Stimulated activated CD8-positive, alpha-beta memory T cell treated with anti-CD3 and anti-CD28 coated beads, Interleukin-12 subunit alpha, Interleukin-12 subunit beta, amount 100 ng/mL, for 24 hours (primary cell): ENCODE measurements at regions not wholly inside any gene's neighbourhood (a gene's known extent, or its start where the extent isn't known, plus 50 kb on each side); places are given as distances from the start of the nearest gene placed in this dataset.

Source experiments
- DNase-seq: peaks from one replicate; pipeline ENCODE4 v3.0.0-alpha.2; 2020; ENCODE audit errors: extremely low read depth

DNA sequence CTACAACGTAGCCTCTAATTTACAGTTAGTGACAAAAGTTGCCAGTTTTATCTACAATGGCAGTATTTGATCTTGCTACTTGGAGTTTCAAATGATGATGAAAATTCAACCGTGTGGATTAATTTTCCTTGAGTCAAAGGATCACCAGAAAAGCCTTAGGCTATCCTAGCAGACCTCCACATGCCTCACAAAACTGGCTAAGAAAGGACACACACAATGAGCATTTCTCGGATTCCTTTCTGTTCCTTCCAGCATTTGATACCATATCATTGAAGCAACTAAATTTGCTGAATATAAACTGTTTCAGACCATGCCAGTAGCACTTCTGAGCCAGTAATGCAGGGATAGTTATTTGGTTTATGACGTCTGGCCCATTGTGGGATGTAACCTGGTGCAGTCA, 587.4 kb upstream of the MDFIC2 start:
- DNase-seq: no peak

GRCh38 chr3:70890020-70890394, 577.6 kb upstream of the MDFIC2 start:
- DNase-seq: no peak

- DNase-seq: no peak
Measured at GRCh38 chr3:70889162-70890019, 577.0 kb upstream of the MDFIC2 start.

- DNase-seq: no peak
Measured at GRCh38 chr3:70885636-70886035, 573.2 kb upstream of the MDFIC2 start.

GRCh38 chr3:70882104-70882503, 569.7 kb upstream of the MDFIC2 start:
- no peak for DNase-seq

GRCh38 chr3:70880421-70880820, 568.0 kb upstream of the MDFIC2 start:
- no peak for DNase-seq

- DNase-seq: no peak
Measured at GRCh38 chr3:70876154-70876553, 563.7 kb upstream of the MDFIC2 start.

- DNase-seq: no peak
Measured at GRCh38 chr3:70874196-70874595, 561.8 kb upstream of the MDFIC2 start.

GRCh38 chr3:70873686-70874085, 561.2 kb upstream of the MDFIC2 start:
- no peak for DNase-seq

DNA sequence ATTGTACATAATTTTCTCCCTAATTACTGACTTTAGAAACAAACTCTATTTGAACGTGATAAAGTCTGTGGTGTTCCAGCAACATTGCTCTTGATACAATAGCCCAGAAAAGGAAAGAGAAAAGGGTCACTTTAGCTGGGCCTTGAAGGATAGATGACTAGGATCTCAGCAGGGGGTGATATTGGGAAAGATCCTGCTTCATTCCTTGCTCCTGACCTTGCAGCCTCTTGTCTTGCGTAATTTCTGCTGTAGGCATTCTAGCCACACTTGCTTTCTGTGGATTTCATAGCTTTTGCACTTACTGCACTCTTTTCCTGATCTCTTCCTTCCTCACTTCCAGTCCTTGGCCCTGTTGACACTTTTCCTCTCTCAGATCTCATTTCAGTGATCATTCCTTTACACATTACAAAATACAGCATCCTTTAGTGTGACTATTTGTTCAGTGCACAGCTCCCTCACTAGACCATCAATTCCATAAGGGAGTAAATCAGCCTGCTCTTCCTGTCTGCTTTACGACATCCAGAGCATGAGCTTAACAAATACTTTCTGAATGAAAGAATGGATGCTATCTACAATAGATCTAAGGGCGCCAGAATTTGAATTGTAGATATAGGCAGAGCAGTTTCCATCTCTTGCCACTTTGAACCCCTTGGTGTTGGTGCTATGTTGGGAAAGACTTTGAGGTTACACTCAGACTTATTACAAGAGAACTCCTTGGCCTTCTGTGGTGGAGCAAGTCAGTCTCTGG, 559.6 kb upstream of the MDFIC2 start:
- no peak for DNase-seq

DNA sequence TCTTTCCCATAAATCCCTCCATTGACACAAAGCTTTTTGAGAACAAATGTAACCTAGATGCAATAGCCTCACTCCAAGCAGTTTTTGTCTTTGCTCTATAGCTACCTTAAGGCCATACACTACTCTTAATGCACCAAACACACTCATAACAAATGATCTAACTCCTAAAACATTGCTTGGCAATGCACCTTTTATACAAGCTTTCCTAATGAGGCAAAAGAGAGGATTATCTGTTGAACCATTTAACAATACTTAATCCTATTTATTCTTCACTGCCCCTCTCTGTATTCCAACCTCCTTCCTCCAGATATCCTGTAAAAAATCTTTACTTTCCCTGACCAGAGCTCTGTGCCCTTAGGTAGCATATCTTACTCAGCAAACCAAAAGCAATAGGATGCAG, 558.1 kb upstream of the MDFIC2 start:
- no peak for DNase-seq

DNA sequence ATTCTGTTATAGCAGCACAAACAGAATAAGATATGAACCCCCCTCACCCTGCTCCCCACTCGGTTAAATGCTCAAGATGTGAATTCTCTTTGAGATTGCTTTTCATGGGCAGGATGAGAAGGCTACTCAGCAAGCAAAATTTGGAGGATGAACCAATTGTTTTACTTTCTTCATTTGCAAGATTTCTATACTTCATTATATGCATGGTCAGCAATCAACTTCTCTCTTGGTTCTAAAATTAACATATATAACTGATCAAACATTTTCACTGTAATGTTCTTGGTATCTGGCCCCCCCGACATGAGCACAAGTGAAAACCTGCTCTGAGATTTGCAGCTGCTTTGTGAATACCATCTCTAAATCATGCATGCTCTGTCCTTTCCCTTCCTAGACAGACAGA, 556.1 kb upstream of the MDFIC2 start:
- no peak for DNase-seq

GRCh38 chr3:70863049-70863448, 550.6 kb upstream of the MDFIC2 start:
- DNase-seq: no peak

GRCh38 chr3:70861855-70862254, 549.4 kb upstream of the MDFIC2 start:
- DNase-seq: no peak

DNA sequence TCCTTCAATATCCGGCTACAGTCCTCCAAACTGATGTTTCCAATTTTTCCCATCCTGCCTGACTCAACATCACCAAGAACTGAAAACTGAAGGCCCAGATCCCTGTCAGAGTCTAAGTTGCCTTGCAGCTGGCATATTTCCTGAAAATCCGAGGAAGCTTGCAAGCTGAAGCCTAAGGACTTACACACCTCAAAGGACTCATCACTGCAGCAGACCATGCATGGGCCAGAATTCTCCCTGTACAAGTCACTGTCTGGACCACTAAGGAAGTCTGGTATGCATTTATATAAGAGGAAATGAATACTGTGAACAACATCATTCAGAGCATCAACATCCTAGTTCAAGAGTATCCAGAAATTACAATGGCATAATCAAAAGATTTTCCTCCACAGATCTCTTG, 548.8 kb upstream of the MDFIC2 start:
- no peak for DNase-seq

DNA sequence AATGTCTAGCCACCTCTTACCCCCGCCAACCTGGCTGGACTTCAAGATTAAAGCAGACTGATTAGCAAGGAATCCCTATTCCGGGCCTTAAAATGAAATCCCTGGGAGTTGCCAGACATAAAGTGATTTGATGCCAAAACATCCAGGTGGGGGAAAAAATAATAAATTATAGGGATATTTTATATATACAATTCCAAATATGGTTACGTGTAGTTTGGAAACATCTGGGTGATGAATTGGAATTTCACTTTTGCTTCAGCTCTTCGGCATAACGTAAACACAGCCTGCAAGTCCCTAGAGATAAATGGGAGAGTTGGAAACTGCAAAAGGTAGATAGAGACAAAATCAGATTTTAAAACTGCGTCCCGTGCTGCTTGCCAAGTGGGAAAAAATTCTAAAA, 545.5 kb upstream of the MDFIC2 start:
- DNase-seq: no peak

GRCh38 chr3:70856414-70857162, 544.1 kb upstream of the MDFIC2 start:
- DNase-seq: no peak

DNA sequence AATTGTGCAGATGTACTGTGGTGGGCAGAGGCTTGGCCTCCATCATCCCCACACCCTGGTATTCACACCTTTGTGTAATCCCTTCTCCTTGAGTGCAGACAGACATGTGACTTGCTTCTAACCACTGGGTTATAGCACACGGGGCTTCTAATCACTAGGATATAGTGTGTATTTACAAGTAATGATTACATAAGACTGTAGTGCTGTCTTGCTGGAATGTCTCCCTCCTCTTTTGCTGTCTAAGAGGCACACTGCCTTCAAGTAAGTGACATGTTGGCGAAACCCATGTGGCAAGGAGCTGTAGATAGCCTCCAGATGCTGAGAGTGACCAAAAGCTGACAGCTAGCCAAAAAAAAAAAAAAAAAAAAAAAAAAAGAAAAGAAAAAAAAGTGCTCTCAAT, 542.7 kb upstream of the MDFIC2 start:
- DNase-seq: no peak

DNA sequence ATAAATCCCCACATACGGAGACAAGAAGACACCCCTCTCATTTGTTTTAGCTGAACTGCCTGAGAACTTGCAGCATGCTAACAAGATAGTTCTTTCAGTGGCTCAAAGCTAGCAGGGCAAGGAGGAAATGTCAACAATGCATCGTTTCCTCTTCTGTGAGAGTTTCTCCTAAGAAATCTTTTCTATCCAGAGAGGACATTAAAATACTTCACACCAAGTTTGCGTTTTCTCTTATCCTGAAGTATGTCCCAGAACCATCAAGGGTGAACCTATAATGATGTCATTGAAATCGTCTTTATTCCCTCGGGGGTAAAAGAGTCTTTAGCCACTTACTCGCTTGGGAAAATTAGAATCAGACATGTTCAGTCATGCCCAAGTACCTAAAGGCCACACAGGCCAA, 541.7 kb upstream of the MDFIC2 start:
- DNase-seq: no peak

DNA sequence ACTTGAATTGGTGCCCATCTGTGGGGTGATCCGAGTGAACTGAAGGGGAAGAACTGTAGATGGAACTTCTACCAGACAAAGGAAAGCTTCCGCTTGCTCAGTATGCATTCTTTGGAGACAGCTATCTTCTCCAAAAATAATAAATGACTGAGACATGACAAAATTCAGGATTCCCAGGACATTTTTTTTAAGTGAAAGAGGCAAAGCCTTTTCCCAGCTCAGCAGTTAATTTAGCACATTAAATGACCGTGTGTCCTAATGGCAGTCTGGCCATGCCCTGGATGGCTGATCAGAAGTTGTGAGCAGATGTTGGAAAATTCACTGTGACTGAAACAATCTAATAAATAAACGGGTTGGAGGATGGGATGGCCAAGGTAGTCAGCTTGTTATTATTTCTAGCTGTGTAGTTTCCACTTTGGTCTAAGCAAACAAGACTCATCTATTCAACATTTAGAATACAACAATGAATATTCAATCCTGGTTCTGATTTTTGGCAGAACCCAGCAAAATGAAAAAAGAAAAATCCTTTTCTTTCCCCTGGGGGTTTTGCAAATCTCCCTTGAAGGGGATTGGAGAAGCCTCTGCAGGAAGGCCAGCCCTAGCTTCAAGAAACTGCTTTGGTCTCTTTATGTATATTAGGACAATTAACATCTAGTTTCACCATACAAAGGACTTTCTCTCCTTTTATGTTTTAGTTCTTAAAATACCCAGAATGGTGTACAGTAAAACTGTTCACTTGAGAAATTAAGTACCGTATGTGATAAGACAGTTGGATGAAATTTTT, 540.9 kb upstream of the MDFIC2 start:
- no peak for DNase-seq

- DNase-seq: no peak
Measured at GRCh38 chr3:70849911-70850699, 537.7 kb upstream of the MDFIC2 start.
